Activated naive CD4-positive, alpha-beta T cell treated with Interleukin-2 at 50 U/mL for 16 hours (primary cell): ENCODE measurements at regions not wholly inside any gene's neighbourhood (a gene's known extent, or its start where the extent isn't known, plus 50 kb on each side); places are given as distances from the start of the nearest gene placed in this dataset.
"Not testable (repeated sequence)": the region's sequence is repeated elsewhere in the genome, so short reads cannot be mapped to it uniquely, and the experiment has no call there.

ENCODE experiments used
- DNase-seq: peaks from one replicate; pipeline ENCODE4 v3.0.0-alpha.2; 2020

DNA sequence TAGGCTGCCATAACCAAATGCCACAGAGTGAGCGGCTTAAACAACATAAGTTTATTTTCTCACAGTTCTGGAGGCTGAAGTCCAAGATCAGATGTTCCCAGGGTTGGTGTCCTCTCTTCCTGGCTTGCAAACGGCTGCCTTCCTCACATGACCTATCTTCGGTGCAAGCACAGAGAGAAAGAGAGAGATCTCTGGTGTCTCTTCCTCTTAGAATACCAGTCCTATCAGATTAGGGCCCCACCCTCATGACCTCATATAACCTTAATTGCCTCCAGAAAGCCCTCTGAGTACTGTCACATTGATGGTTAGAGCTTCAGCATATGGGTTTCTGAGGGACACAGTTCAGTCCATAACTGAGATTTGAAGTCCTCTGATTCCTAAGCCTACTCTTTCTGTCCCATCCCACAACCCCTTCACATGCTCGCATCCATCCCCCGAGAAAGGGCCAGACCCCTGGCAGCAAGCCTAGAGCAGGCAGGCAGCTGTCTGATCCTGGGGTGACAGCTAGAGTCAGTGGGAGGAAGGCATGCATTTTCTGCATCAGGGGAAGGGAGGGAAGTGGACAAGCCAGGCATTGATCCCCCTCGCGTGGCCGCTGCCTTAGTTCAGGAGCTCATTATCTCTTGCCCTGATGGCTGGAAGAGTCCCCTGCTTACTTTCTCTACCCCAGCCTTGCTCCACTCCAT lies 114.1 kb downstream of the FAR1 start:
- DNase-seq = no peak

DNA sequence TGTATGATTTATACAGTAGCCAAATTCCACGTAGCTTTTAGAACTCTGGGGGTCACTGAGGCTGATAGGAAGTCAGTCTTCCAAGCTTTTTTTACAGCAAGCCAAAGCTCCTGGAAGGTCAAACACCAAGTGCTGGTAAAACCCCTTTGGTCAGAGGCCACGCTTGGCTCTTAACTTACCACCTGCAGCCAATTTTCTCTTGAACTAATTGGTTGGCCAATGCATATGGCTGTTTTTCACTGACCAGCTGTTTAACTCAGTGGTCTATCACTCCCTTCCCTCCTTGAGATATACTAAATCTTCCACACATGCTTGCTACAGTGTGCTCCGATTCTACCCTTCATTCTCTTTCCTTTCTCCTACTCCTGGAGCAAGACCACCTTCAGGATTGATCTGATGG lies 116.0 kb downstream of the FAR1 start:
- no peak for DNase-seq

DNA sequence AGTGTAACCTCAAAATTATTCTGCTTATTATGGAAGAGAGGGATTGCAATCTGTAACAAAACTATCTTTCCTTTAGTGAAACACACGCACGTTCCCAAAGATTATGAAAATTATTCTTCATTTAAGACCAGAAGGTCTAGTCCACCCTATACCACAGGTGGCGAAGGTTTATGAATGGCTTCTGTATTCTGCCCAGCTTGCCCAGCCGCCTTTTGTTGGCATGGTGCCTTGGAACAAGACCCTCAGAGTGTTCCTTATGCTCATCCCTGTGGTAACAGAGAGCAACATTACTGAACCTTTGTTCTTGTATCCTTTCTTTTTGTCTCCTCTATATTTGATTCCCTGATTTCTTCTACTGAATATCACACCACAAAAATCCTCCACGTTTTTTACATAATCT lies 116.4 kb downstream of the FAR1 start:
- no peak for DNase-seq

DNA sequence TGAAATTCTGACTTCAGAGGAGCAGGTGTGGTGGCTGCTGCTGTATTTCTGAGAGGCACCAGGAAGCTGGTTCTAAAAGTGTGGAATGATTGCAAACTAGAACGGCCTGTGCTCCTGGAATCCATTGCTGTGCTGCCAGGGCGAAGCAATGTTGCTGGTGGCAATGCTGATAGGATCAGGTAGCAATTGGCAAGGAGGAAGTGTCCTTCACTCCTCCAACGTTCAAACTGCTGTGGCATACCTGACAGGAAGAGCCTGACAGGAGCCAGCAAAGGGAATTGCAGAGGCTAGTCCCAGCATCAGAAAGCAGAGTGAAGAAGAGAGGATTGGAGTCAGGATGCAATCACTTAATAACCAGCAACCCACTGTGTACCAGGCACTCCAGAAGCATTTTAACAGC lies 118.2 kb downstream of the FAR1 start:
- no peak for DNase-seq

DNA sequence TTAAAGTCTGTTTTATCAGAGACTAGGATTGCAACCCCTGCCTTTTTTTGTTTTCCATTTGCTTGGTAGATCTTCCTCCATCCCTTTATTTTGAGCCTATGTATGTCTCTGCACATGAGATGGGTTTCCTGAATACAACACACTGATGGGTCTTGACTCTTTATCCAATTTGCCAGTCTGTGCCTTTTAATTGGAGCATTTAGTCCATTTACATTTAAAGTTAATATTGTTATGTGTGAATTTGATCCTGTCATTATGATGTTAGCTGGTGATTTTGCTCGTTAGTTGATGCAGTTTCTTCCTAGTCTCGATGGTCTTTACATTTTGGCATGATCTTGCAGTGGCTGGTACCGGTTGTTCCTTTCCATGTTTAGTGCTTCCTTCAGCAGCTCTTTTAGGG lies 129.1 kb downstream of the FAR1 start:
- not testable (repeated sequence) for DNase-seq

DNA sequence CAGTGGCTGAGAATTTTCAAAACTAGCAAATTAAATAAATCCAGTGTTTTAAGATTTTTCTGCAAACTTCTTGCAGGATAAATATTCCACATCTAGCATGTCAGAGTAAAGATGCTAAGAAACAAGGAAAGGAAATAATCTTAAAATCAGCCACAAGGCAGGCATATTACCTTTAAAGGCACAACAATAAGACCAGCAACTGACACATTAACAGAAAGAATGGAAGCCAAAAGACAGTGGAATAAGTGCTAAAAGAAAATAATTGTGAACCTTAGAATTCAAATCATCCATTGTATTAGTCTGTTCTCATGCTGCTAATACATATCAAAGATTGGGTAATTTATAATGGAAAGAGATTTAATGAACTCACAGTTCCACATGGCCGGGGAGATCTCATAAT lies 132.4 kb downstream of the FAR1 start:
- no peak for DNase-seq

DNA sequence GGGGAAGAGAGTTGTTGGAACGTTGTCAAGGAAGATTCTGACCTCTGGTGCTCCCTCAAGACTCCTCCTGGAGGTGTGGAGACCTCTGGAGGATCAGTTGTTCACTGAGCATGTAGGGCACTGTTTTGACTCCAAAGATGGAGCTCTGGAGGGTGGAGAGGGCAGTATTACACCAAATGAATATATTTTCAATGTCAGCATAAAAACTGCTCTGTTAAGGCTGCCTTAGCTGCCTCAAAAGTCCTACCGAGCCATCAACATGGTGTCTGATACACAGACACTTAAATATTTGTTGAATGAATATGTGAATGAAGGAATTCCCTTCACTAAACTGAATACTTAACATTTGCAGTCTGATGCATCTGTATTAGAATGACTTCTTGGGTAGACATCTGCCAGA lies 144.2 kb upstream of the SPON1 start:
- no peak for DNase-seq

DNA sequence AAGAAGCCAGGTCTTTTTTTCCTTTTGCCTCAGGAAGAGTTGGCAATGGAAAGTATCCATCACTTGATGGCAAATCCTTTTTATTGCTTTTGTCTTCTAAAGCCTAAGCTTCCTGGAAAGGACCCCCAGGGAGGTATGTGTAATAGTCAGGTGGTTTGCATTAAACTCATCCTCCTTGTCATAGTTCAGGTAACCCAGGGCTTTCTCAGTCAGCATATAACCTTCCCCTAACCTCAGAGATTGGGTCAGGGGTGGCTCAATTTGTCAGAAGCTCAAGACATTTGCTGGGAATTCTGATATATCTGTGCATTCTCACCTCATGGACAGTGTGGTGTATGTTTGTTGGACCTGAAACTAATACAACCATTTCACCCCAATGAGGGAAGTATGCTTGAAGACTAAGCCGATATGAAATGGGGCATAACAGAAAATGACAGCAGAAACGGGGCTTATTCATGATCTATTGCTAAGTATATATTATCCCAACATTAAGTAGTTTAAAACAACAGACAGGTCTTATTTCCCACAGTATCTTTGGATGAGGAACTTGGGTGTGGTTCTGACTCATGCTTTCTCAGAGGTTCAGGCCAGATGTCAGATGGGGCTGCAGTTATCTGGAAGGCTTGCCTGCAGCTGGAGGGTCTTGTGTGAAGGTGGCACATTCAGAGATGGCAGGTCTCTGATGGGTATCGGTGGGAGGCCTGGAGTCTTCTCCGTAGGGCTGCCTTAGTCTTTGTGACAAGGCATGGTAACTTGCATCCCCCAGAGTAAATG lies 135.8 kb upstream of the SPON1 start:
- no peak for DNase-seq

DNA sequence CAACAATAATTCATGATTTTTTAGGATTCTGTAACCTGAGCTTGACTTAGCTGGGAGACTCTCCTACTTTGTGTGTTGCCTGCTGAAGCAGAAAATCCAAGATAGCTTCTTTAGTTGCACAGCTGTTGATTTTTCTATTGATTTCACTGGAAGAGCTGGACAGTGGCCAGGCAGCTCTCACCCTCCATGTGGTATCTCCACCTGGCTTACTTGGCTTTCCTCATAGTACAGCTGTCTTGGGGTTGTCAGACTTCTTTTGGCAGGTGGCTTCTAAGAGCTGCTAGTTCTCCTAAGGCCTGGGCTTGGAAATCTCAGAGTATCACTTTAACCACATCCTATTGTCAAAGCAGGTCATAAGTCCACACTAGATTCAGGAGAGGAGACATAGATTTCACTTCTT lies 130.8 kb upstream of the SPON1 start:
- no peak for DNase-seq

DNA sequence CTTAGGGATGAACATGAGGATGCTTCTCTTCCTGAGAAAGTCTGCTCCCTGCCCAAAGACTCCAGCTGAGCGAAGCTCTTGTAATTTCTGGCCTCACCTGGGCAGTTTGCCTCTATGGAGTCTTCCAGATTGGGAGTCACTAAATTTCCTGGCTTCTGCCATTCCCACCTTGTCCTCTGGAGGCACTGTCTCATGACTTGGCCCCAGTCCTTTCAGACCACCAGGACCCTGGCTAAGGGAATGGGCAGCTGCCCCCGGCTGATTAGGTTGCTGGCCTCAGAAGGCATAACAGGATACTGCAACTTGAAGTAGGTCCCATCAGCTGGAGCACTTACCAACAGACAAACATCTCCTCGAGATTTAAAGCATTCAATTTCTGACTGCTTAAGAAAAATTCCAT lies 128.1 kb upstream of the SPON1 start:
- DNase-seq = no peak

DNA sequence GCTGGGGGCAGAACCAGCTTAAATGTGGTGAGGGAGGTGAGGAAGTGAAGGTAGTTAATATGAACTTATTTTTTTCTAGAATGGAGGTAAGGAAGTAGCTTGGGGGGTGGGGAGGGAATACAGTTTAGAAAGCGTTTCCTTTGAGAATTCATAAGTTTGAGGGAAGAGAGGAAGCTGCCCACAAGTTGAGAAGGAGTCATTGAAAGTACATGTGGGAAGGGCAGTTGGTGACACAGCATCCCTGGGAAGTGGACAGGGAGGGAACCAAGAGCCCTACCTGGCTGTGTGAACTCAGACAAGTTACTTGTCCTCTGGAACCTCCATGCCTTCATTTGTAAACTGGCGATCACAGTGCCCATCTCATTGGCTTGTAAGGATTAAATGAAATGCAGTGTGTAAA lies 125.9 kb upstream of the SPON1 start:
- DNase-seq = no peak

DNA sequence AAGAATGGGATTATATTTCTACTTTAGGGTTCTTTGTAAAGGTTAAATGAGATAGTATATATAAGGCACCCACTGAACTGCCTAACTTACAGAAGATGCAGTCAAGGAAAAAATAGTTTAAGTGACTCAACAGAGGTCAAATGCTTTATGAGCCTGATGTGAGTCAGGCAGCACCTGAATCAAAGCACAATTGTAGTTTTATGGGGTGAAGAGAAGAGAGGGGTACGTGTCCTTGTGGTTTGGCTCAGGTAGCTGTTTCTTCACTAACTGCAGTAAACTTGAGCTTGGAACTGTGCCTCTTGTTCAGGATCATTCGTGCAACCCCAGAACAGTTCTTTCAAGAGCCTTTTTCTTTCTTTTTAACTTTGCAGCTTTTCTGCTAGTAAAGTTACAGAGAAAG lies 125.2 kb upstream of the SPON1 start:
- no peak for DNase-seq

DNA sequence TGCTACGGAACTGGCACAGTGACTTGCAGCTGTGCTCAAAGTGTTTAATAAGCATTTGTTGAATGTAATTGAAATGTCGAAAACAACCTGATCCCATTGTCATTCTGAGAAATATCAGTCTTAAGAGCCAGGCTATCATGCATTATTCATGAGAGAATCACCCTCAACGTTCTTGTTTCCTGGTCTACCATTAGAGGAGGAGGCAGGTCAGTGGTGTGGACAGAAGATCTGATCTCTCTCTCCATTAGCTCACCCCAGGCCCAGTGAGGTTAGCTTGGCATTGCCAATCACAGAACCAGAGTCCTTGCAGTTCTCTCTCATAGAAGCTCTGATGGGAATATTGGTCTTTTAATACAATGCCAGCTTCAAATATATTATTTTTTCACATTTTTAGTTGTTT lies 121.1 kb upstream of the SPON1 start:
- DNase-seq = no peak

DNA sequence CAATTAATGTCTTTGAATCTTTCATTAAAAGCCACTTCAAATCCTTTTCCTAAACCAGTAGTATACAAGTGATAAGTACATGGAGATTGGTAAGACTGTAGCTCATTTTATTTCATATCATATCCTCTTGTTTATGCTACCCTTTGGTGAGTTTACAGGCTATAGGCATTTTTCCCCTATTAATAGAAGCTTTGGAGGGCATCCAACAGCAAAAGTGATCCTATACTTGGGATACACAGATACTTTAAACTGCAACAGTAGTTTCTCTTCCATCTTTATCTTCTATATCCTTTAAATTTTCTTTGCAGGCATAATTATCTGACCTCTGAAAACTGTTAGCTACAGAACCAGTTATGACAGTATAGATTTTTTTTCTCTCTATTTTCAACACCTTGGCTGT lies 114.5 kb upstream of the SPON1 start:
- DNase-seq = no peak

DNA sequence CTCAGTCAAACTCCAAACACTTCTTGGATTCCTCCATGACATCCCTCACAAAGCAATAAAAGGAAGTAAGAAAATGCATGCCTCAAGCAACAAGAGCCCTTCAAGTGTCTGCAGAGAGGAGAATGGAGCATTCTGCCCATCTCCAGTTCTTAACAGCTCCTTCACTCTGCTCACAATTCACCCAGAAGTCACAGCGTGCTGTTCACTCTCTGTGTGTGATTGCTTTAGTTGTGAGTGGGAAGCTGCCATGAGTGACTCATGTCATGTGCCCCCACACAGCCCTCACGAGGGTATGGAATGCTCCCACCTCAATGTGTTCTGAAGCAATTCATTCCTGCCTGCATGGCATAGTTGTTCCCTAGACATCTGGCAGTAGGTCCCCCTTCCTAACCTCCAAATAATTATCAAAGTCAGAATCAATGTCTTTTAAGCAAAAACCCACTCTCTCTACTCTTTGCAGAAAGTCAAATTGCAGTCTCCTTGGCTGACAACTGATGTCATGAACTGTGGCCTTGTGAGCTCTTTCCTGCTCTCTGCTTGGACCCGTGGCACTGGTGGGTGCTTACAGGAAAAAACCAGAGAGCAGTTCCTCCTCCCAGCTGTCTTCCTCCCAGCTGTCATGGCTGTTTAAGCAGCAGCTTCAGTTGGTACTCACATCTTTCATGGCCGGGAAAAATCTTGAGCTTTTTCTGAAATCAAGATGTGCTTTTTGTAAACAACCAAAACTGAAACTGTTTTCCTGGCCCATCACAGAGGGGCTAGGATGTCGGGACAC lies 112.1 kb upstream of the SPON1 start:
- no peak for DNase-seq

DNA sequence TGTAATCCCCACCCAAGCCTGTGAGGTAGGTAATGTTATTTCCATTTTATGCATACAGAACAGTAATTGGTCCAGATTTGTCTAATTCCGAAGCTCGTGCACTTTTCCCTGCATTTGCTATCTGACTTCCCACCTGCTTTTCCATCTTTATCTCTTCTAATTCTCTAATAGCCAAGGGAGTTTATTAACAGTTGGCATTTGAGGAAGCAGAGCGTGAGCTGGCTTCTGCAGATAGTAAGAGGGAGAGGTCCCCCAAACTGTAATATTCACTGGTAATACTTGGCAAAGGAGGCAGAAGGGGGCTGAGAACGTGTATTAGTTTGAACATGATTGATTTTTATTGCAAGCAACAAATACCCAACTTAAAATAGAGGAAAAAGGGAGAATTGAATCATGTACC lies 110.8 kb upstream of the SPON1 start:
- DNase-seq = no peak

DNA sequence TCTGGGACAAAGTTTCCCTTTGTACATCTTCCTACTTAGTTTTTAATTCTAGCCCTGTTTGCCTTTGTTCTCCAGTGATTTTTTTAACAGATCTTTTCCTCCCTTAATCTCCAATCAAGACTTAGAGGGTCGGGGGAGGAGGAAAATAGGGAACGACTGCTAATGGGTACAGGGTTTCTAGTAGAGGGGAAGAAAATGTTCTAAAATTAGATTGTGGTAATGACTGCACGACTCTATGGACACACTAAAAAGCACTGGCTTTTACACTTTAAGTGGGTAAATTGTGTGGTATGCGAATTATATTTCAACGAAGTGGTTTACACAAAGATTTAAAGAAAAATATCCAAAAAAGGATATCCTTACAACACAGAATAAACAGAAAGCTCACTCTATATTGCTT lies 110.0 kb upstream of the SPON1 start:
- DNase-seq = no peak

DNA sequence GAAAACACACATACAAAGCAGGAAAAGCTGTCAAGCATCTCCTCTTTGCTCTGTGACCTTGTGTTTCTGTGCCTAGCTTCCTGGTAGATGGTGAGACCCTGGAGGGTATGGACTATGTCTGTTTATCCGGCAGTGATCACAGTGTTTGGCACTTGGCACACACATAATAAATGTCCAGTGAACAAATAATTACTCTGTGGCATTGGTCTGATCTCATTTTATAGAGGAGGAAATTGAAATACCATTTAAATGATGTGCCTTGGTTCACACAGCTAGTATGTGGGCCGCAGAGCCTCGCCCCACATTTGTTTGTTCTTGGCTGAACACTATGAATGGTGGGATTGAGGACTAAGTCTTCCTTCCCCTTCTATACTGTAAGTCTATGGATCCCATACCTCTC lies 104.7 kb upstream of the SPON1 start:
- DNase-seq = no peak

DNA sequence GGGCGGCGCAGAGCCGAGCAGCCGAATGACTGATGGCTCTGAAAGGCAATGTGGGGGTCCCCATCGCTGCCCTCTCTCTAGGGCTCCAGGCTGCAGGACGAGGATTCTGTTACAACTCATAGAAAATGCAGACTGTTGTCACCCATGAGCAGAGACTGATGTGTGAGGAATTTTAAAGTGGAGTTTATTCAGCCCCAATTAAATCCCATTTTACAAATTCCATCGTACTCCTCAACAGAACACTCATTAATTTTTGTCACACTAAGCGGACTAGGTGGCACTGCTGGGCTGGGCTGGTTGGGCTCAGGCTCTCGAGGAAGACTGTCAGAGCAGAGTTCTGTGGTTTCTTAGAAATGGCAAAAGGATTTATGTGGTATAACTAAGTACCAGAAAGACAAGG lies 102.6 kb upstream of the SPON1 start:
- no peak for DNase-seq

DNA sequence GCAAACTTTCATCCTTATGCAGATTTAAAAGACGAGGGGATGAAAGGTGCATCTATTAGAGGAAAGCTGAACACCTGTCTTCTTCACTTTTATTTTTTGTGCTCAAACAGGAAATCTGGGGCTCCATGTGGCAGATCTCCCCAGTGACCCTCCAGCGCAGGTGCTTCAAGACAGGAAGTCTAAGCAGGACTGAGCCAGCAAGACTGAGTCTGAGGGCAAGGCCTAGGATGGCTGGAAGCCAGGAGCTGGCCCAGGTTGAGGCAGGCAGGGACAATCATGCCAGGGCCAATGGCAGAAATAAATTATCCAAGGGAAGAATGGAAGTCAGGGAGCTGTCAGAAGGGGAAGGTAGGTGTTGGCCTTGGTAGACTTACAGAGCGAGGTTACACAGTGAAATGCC lies 101.1 kb upstream of the SPON1 start:
- no peak for DNase-seq

DNA sequence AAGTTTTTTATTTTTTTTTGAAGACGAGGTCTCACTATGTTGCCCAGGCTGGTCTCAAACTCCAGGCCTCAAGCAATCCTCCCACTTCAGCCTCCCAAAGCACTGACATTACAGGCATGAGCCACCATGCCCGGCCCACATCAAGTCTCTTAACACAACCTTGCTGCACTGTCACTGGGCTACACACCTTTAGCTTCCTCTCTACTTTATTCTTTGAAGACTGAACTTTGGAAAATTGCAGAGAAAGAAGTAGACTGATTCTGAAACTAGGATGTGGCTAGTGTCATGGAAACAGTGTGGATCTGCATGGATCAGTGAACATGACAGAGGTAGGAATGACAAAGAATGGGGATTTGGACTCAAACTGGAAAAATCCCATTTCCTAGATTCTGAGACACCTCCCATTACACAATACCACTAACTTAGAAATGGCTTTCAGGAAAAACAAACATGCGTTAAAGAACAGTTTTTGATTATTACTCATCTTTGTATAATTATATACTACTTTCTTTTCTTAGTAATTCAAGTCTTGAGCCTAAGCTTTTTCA lies 99.6 kb upstream of the SPON1 start:
- no peak for DNase-seq

DNA sequence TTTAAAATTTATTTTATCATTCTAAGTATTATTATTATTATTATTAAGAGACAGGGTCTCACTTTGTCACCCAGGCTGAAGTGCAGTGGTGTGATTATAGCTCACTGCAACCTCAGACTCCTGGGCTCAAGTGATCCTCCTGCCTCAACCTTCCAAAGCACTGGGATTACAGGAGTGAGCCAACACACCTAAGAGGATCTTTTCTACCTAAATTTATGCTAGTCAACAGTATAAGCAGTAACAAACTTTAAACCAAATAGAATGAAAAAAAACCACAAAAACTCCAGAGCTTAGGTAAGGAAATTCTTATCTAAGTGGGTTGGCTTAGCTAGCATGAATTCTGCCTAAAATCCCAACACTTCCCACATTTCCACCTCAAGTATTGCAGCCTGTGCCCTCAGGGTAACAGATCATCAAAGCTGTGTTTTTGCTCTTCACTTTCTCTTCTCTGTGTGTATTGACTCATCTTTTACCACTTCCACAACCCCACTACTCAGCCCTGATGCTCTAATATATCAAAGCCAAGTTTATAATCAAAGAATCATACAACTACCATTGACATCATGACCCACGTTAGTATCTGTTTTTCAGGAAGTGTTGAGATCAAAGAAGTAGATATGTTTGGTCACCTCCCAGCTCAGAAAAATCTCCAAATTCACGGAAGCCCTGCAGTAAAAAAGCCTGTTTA lies 93.7 kb upstream of the SPON1 start:
- DNase-seq = peak; percentile 7

DNA sequence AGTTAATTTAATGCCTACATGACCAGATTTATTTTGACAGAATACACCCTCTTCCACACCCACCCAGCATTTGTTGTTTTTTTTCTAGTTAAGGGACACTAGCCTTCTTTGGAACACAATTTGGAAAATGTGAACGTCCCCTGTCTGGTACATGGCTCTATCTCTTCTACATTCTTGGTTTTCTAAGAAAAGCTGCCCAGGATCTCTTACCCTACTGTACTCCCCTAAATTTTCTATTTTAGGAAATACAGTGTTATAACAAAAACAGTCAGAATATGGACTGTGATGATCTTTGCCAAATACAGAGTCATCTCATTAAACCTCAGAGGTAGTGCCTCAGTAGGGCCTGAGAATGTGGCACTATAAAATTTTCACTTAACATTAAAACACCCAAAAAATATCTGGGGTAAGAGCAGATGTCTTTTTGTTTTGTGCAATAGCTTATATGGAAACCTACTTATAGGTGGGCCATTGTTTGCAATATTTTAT lies 93.1 kb upstream of the SPON1 start:
- no peak for DNase-seq
